Smooth muscle cell (in vitro differentiated cells): ENCODE measurements at regions not wholly inside any gene's neighbourhood (a gene's known extent, or its start where the extent isn't known, plus 50 kb on each side); places are given as distances from the start of the nearest gene placed in this dataset. TPM values are rescaled to one million over a fixed set of nuclear protein-coding genes. Genes with fewer than 3 reads are reported as not detected.

ENCODE experiments used
- DNase-seq: peaks from one replicate; lab custom pipeline; 2025; ENCODE audit not compliant: unreplicated experiment; lab: John Stamatoyannopoulos, UW
- H2AFZ ChIP-seq: fragments of 200-600 bp; sonication (generic); 2 replicates; pipeline ENCODE4 v1.6.0; 2016; ENCODE audit warnings: antibody characterized with exemption, low read depth, mild to moderate bottlenecking
- H3F3A ChIP-seq: fragments of 200-600 bp; sonication (generic); 2 replicates; pipeline ENCODE4 v1.6.0; 2017; ENCODE audit warnings: antibody characterized with exemption, low read depth
- H3K27ac ChIP-seq: fragments of 200-600 bp; sonication (generic); 2 replicates; pipeline ENCODE4 v1.5.1; 2016; ENCODE audit warnings: low read depth, mild to moderate bottlenecking
- H3K27me3 ChIP-seq: fragments of 200-600 bp; sonication (generic); 2 replicates; pipeline ENCODE4 v1.6.1; 2016; ENCODE audit warnings: low read depth, mild to moderate bottlenecking
- H3K36me3 ChIP-seq: fragments of 200-600 bp; sonication (generic); 2 replicates; pipeline ENCODE4 v1.5.1; 2016; ENCODE audit warnings: low read depth
- H3K4me1 ChIP-seq: fragments of 200-600 bp; sonication (generic); 2 replicates; pipeline ENCODE4 v1.5.1; 2016; ENCODE audit warnings: low read depth
- H3K4me2 ChIP-seq: fragments of 200-600 bp; sonication (generic); 2 replicates; pipeline ENCODE4 v1.6.0; 2016; ENCODE audit warnings: mild to moderate bottlenecking
- H3K4me3 ChIP-seq: fragments of 200-600 bp; sonication (generic); 2 replicates; pipeline ENCODE4 v1.5.1; 2016; ENCODE audit warnings: mild to moderate bottlenecking
- H3K79me2 ChIP-seq: fragments of 200-600 bp; sonication (generic); 2 replicates; pipeline ENCODE4 v1.6.0; 2016; ENCODE audit warnings: low read depth, mild to moderate bottlenecking
- H3K9ac ChIP-seq: fragments of 200-600 bp; sonication (generic); 2 replicates; pipeline ENCODE4 v1.6.0; 2016; ENCODE audit warnings: low read depth
- H3K9me3 ChIP-seq: fragments of 200-600 bp; sonication (generic); replicated peaks from 2 replicates; pipeline ENCODE4 v1.5.1; 2016; ENCODE audit warnings: low read depth
- H4K20me1 ChIP-seq: fragments of 200-600 bp; sonication (generic); 2 replicates; pipeline ENCODE4 v1.6.0; 2016; ENCODE audit warnings: low read depth
- CTCF ChIP-seq: fragments of 200-600 bp; sonication (generic); IDR thresholded peaks from 2 replicates; pipeline ENCODE4 v1.5.1; 2017; ENCODE audit warnings: borderline replicate concordance, mild to moderate bottlenecking, antibody characterized with exemption; ENCODE audit not compliant: insufficient read depth, poor library complexity, severe bottlenecking
- WGBS: methylation state at CpG from one replicate; pipeline ENCODE4 v1.1.7; 2016; ENCODE audit warnings: low lambda C conversion rate; 5-methylcytosine and 5-hydroxymethylcytosine counted together
- small RNA-seq: library from RNA; depleted of rRNA; stranded (forward); fragments of <200 nt; gene quantifications from one replicate; pipeline ENCODE3, GENCODE V24; 2014

GRCh38 chr7:21377545-21377944 lies 50.3 kb upstream of the SP4 start:
- Histone ChIP-seq H3K9me3 (peaks cover 2% of the 10 kb centered on the region), H3K4me3 (no peak overlapping the region), H3K27ac (no peak overlapping the region), H3K79me2 (no peaks in the 10 kb centered on the region), H3K27me3 (no peaks in the 10 kb centered on the region), H3K4me1 (no peaks in the 10 kb centered on the region), H3F3A (no peaks in the 10 kb centered on the region), H2AFZ (no peak overlapping the region), H3K9ac (no peak overlapping the region), H3K4me2 (no peak overlapping the region), H4K20me1 (no peaks in the 10 kb centered on the region), H3K36me3 (no peaks in the 10 kb centered on the region)
- WGBS = 55% methylated on average over 2 of the region's 2 CpGs
- DNase-seq = no peak
- TF ChIP-seq CTCF = no peak

Small RNA genes in the stretch of these regions (small RNA-seq; reads per million reads assigned to genes)
- gene RN7SL542P = not detected
